GM12878 (cell line): ENCODE measurements at regions not wholly inside any gene's neighbourhood (a gene's known extent, or its start where the extent isn't known, plus 50 kb on each side); places are given as distances from the start of the nearest gene placed in this dataset.
A peak's percentile ranks its signal among the peaks of the same experiment; 100 is the strongest.

Source experiments
- ATAC-seq: fragments of 200-7000 bp; cut with Tn5 transposase; 3 replicates; pipeline ENCODE4 v1.9.1; 2020; ENCODE audit warnings: mild to moderate bottlenecking, moderate library complexity
- BruUV-seq: library from RNA; stranded (reverse); fragments of 400-500 nt; replicated peaks from 2 replicates; lab custom pipeline; 2021; lab: Mats Ljungman, UMichigan
- CTCF ChIA-PET: fragments of 300-600 bp; sonication (Branson Sonifier 250); formaldehyde crosslinking; extraction: SDS; loops from one replicate; lab custom pipeline; 2021; ENCODE audit warnings: inconsistent platforms; lab: Yijun Ruan, JAX
- POLR2A ChIA-PET: fragments of 350-600 bp; formaldehyde crosslinking; extraction: SDS; loops from one replicate; lab custom pipeline; 2021; ENCODE audit warnings: inconsistent platforms; lab: Charles Lee
- RAD21 ChIA-PET: fragments of 300-600 bp; sonication (Branson Sonifier 250); formaldehyde crosslinking; loops from one replicate; lab custom pipeline; 2023; ENCODE audit warnings: antibody characterized with exemption; ENCODE audit not compliant: unreplicated experiment; lab: Charles Lee
- SMC1A ChIA-PET: fragments of 300-600 bp; sonication (Branson Sonifier 250); formaldehyde crosslinking; loops from one replicate; lab custom pipeline; 2023; ENCODE audit not compliant: unreplicated experiment, uncharacterized antibody; lab: Charles Lee
- DNase-seq: peaks from one replicate; pipeline ENCODE4 v3.0.0-alpha.2; 2011; ENCODE audit warnings: low read depth, low spot score
- FAIRE-seq: peaks from 3 replicates; lab custom pipeline; 2011; peaks lifted over from hg19 to GRCh38; lab: Jason Lieb, UNC
- H2AFZ ChIP-seq: 2 replicates; pipeline ENCODE4 v1.6.0; 2011; ENCODE audit warnings: low read depth, low read length, control low read depth; ENCODE audit not compliant: control insufficient read depth
- H3K27ac ChIP-seq: 2 replicates; pipeline ENCODE4 v1.5.1; 2011; ENCODE audit warnings: control low read depth; ENCODE audit not compliant: control insufficient read depth, insufficient read depth
- H3K27me3 ChIP-seq, 2 experiments: replicated peaks in 1 of 2; 2 replicates each; pipeline versions ENCODE4 v1.6.0 to v1.6.1; 2011; ENCODE audit warnings: low read length in 1 of 2; ENCODE audit not compliant: control insufficient read depth in 2 of 2, insufficient read depth in 2 of 2
- H3K36me3 ChIP-seq, 2 experiments: 2 replicates each; pipeline ENCODE4 v1.5.1; 2011; ENCODE audit warnings: low read length in 1 of 2; ENCODE audit not compliant: control insufficient read depth in 2 of 2, insufficient read depth in 2 of 2
- H3K4me1 ChIP-seq: 2 replicates; pipeline ENCODE4 v1.6.1; 2011; ENCODE audit warnings: mild to moderate bottlenecking, low read length, moderate library complexity, mixed read lengths; ENCODE audit not compliant: control insufficient read depth, insufficient read depth
- H3K4me2 ChIP-seq: 2 replicates; pipeline ENCODE4 v1.6.0; 2011; ENCODE audit warnings: control low read depth; ENCODE audit not compliant: control insufficient read depth, insufficient read depth
- H3K4me3 ChIP-seq: fragments of 200-600 bp; sonication (generic); 2 replicates; pipeline ENCODE4 v1.5.1; 2016
- H3K79me2 ChIP-seq: 2 replicates; pipeline ENCODE4 v1.6.0; 2011; ENCODE audit warnings: low read length; ENCODE audit not compliant: control insufficient read depth, insufficient read depth
- H3K9ac ChIP-seq: 2 replicates; pipeline ENCODE4 v1.8.0; 2011; ENCODE audit warnings: low read length, control low read depth, mixed read lengths; ENCODE audit not compliant: control insufficient read depth, insufficient read depth
- H3K9me3 ChIP-seq: replicated peaks from 3 replicates; pipeline ENCODE4 v1.5.1; 2011; ENCODE audit warnings: mild to moderate bottlenecking, low read length; ENCODE audit not compliant: control insufficient read depth, insufficient read depth
- H4K20me1 ChIP-seq: 2 replicates; pipeline ENCODE4 v1.6.0; 2011; ENCODE audit not compliant: control insufficient read depth, insufficient read depth
- ASH2L ChIP-seq: fragments of 300-600, 200-600 bp; sonication (generic); IDR thresholded peaks from 2 replicates; pipeline ENCODE4 v1.6.1; 2017; ENCODE audit warnings: low read depth, mild to moderate bottlenecking, borderline replicate concordance
- CEBPB ChIP-seq, 2 experiments: fragments of 150-350 bp in 1 of 2; IDR thresholded peaks; 2 replicates each; pipeline ENCODE4 v1.6.1; 2012 to 2014; ENCODE audit warnings: low read depth in 2 of 2, low read length in 2 of 2, borderline replicate concordance in 1 of 2, inconsistent platforms in 1 of 2
- FOS ChIP-seq: IDR thresholded peaks from 3 replicates; pipeline ENCODE4 v1.6.1; 2011; ENCODE audit warnings: borderline replicate concordance; ENCODE audit not compliant: insufficient read length; ENCODE audit errors: extremely low read depth
- KLF5 ChIP-seq: fragments of 450-650 bp; IDR thresholded peaks from 2 replicates; pipeline ENCODE4 v1.6.1; 2014; ENCODE audit warnings: mild to moderate bottlenecking; ENCODE audit not compliant: partially characterized antibody
- MYC ChIP-seq: IDR thresholded peaks from 2 replicates; pipeline ENCODE4 v1.6.1; 2011; ENCODE audit warnings: mild to moderate bottlenecking, low read length, moderate library complexity, inconsistent platforms; ENCODE audit not compliant: insufficient read depth, insufficient replicate concordance, insufficient read length, severe bottlenecking
- NBN ChIP-seq: fragments of 450-650 bp; IDR thresholded peaks from 2 replicates; pipeline ENCODE4 v1.6.1; 2016
- NR2C1 ChIP-seq: fragments of 450-650 bp; IDR thresholded peaks from 2 replicates; pipeline ENCODE4 v1.6.1; 2017; ENCODE audit warnings: antibody characterized with exemption, mild to moderate bottlenecking, moderate library complexity
- PAX5 ChIP-seq: IDR thresholded peaks from 2 replicates; pipeline ENCODE4 v1.6.1; 2011; ENCODE audit warnings: low read depth, low read length, borderline replicate concordance
- PML ChIP-seq: IDR thresholded peaks from 2 replicates; pipeline ENCODE4 v1.6.1; 2012; ENCODE audit warnings: low read length, inconsistent platforms
- POLR2AphosphoS5 ChIP-seq: IDR thresholded peaks from 2 replicates; pipeline ENCODE4 v1.6.1; 2011; ENCODE audit warnings: mild to moderate bottlenecking, low read length, inconsistent platforms
- RB1 ChIP-seq: fragments of 450-650 bp; formaldehyde crosslinking; IDR thresholded peaks from 2 replicates; pipeline ENCODE4 v1.6.1; 2017; ENCODE audit warnings: mild to moderate bottlenecking, borderline replicate concordance
- RELB ChIP-seq: fragments of 450-650 bp; IDR thresholded peaks from 2 replicates; pipeline ENCODE4 v1.6.1; 2017; ENCODE audit warnings: low read depth, mild to moderate bottlenecking, moderate library complexity
- SKIL ChIP-seq: fragments of 450-650 bp; IDR thresholded peaks from 2 replicates; pipeline ENCODE4 v1.6.1; 2017; ENCODE audit warnings: mild to moderate bottlenecking, low read depth, inconsistent platforms; ENCODE audit not compliant: poor library complexity, severe bottlenecking
- SMAD1 ChIP-seq: fragments of 450-650 bp; IDR thresholded peaks from 2 replicates; pipeline ENCODE4 v1.6.1; 2018; ENCODE audit warnings: mild to moderate bottlenecking, low read depth; ENCODE audit not compliant: partially characterized antibody
- SMAD5 ChIP-seq: IDR thresholded peaks from 2 replicates; pipeline ENCODE4 v1.6.1; 2016; ENCODE audit warnings: antibody characterized with exemption, low read depth
- SMARCA5 ChIP-seq: fragments of 450-650 bp; IDR thresholded peaks from 2 replicates; pipeline ENCODE4 v1.6.1; 2017; ENCODE audit warnings: mild to moderate bottlenecking
- SRF ChIP-seq, 2 experiments: IDR thresholded peaks; 2 replicates each; pipeline ENCODE4 v1.6.1; 2011; ENCODE audit warnings: low read depth in 2 of 2, low read length in 2 of 2, mild to moderate bottlenecking in 1 of 2, moderate library complexity in 1 of 2
- USF2 ChIP-seq: IDR thresholded peaks from 2 replicates; pipeline ENCODE4 v1.6.1; 2011; ENCODE audit warnings: low read depth, low read length, improper control_type of control experiment, borderline replicate concordance
- ZNF217 ChIP-seq: fragments of 450-650 bp; IDR thresholded peaks from 2 replicates; pipeline ENCODE4 v1.6.1; 2017; ENCODE audit warnings: antibody characterized with exemption, mild to moderate bottlenecking
- WGBS: methylation state at CpG from one replicate; pipeline ENCODE4 v1.1.6; 2016; ENCODE audit warnings: low lambda C conversion rate; ENCODE audit not compliant: insufficient replicate concordance, insufficient coverage; ENCODE audit errors: missing lambda C conversion rate; 5-methylcytosine and 5-hydroxymethylcytosine counted together
- in situ Hi-C: fragments of 300-500 bp; cut with MboI; formaldehyde crosslinking; loops from 9 replicates; pipeline ENCODE4 v1.14.3; 2018; ENCODE audit warnings: mixed read lengths
- intact Hi-C: fragments of 100-400 bp; cut with micrococcal nuclease; formaldehyde crosslinking; loops from one replicate; pipeline ENCODE4 v1.14.2; 2022; ENCODE audit not compliant: unreplicated experiment

GRCh38 chr5:104178829-104179456, 616.4 kb upstream of the NUDT12 start:
- 25% methylated on average over 9 of the region's 9 CpGs for WGBS
- TF ChIP-seq NBN, result 0 out of 2 replicates have a peak, but pooled peaks have one; percentile 41
- no peak for TF ChIP-seq ASH2L
- TF ChIP-seq CEBPB (IDR thresholded peaks at IDR 0.05; ENCODE audit: borderline replicate concordance in 1 of 2, low read depth in 2 of 2, low read length in 2 of 2), result no peak
- TF ChIP-seq PAX5, result no peak
- 0 out of 2 replicates have a peak, but pooled peaks have one; percentile 20 for TF ChIP-seq SMARCA5
- TF ChIP-seq USF2, result no peak
- TF ChIP-seq RELB, result no peak
- no peak for TF ChIP-seq NR2C1
- no peak for TF ChIP-seq ZNF217
- no peak for TF ChIP-seq FOS
- TF ChIP-seq MYC, result no peak
- TF ChIP-seq POLR2AphosphoS5, result no peak
- TF ChIP-seq SRF (IDR thresholded peaks at IDR 0.05; ENCODE audit: low read depth in 2 of 2, low read length in 2 of 2), result no peak
- no peak for TF ChIP-seq SMAD1
- TF ChIP-seq RB1, result 0 out of 2 replicates have a peak, but pooled peaks have one; percentile 27
- no peak for TF ChIP-seq SKIL
- no peak for TF ChIP-seq KLF5
- TF ChIP-seq PML, result no peak
- TF ChIP-seq SMAD5, result no peak

More at GRCh38 chr5:104178829-104179456, 616.4 kb upstream of the NUDT12 start:
- ATAC-seq (peak; percentile 99), DNase-seq (peak; percentile 19), FAIRE-seq (peak; percentile 49)
- in situ Hi-C loops, result no loop called here
- H3K36me3 ChIP-seq, result no peaks in the 10 kb centered on the region
- intact Hi-C loops, result loop anchor here (1.0 to 2.0 kb wide), 5 partner anchors 90 to 597 kb away; no protein-coding TSS in a partner anchor
- no peak overlapping the region for H3K4me2 ChIP-seq
- H3K27me3 ChIP-seq, result no peaks in the 10 kb centered on the region
- no peak overlapping the region for H3K9ac ChIP-seq
- CTCF ChIA-PET, result interaction anchor here (0.6 to 5.0 kb wide), 38 partner anchors 11 to 964 kb away, joined by 3 to 83 read pairs (median 4); no protein-coding TSS in a partner anchor
- BruUV-seq, result no TSS peak
- no peak overlapping the region for H3K4me3 ChIP-seq
- H3K27ac ChIP-seq, result no peak overlapping the region
- peaks cover 1% of the 10 kb centered on the region; the same call in 2 of the 3 replicates for H3K9me3 ChIP-seq
- SMC1A ChIA-PET, result interaction anchor here (0.9 to 4.7 kb wide), 20 partner anchors 11 to 597 kb away, joined by 3 to 66 read pairs (median 4); no protein-coding TSS in a partner anchor
- RAD21 ChIA-PET, result interaction anchor here (0.6 to 4.6 kb wide), 15 partner anchors 11 to 704 kb away, joined by 3 to 78 read pairs (median 5); no protein-coding TSS in a partner anchor
- no peaks in the 10 kb centered on the region for H4K20me1 ChIP-seq
- H2AFZ ChIP-seq, result no peak overlapping the region
- POLR2A ChIA-PET, result no interaction called here
- no peaks in the 10 kb centered on the region for H3K79me2 ChIP-seq
- H3K4me1 ChIP-seq, result no peaks in the 10 kb centered on the region
